Upper lobe of left lung (tissue), 6 donors: ENCODE measurements at regions not wholly inside any gene's neighbourhood (a gene's known extent, or its start where the extent isn't known, plus 50 kb on each side); places are given as distances from the start of the nearest gene placed in this dataset.

ENCODE experiments used
- ATAC-seq, 2 donors: fragments of 200-7000 bp; cut with Tn5 transposase; one replicate each; pipeline ENCODE4 v1.9.1; 2022; ENCODE audit warnings: mild to moderate bottlenecking in 2 of 2, moderate library complexity in 2 of 2; ENCODE audit not compliant: low FRiP score in 2 of 2
- DNase-seq, 2 donors: peaks; one replicate each; pipeline ENCODE4 v3.0.0-alpha.2; 2019 to 2020
- H3K27ac ChIP-seq, 4 donors: fragments of 200-600 bp; sonication (generic); one replicate each; pipeline ENCODE4 v1.5.1; 2016 to 2019
- H3K27me3 ChIP-seq, 4 donors: fragments of 200-600 bp; sonication (generic); one replicate each; pipeline ENCODE4 v1.5.1; 2017 to 2019
- H3K36me3 ChIP-seq, 4 donors: fragments of 200-600 bp; sonication (generic); one replicate each; pipeline ENCODE4 v1.5.1; 2016 to 2019
- H3K4me1 ChIP-seq, 4 donors: fragments of 200-600 bp; sonication (generic); one replicate each; pipeline ENCODE4 v1.5.1; 2018 to 2019
- H3K4me3 ChIP-seq, 4 donors: fragments of 200-600 bp; sonication (generic); one replicate each; pipeline ENCODE4 v1.5.1; 2017 to 2019; ENCODE audit warnings: mild to moderate bottlenecking in 2 of 4, moderate library complexity in 1 of 4
- H3K9me3 ChIP-seq, 4 donors: fragments of 200-600 bp; sonication (generic); one replicate each; pipeline ENCODE4 v1.5.1; 2018 to 2019
- EP300 ChIP-seq, 4 donors: sonication (generic); formaldehyde crosslinking; IDR thresholded peaks; one replicate each; pipeline ENCODE4 v1.5.1; 2017; ENCODE audit warnings: antibody characterized with exemption in 4 of 4, control low read depth in 2 of 4
- POLR2A ChIP-seq, 4 donors: fragments of 450-650 bp; IDR thresholded peaks; one replicate each; pipeline ENCODE4 v1.5.1; 2016 to 2017; ENCODE audit warnings: antibody characterized with exemption in 4 of 4, mild to moderate bottlenecking in 2 of 4
- POLR2AphosphoS5 ChIP-seq, 2 donors: sonication (generic); formaldehyde crosslinking; IDR thresholded peaks; one replicate each; pipeline ENCODE4 v1.5.1; 2017; ENCODE audit warnings: antibody characterized with exemption in 2 of 2
- WGBS, 2 donors: methylation state at CpG; one replicate each; pipeline ENCODE4 v1.1.5; 2017 to 2018; 5-methylcytosine and 5-hydroxymethylcytosine counted together
- TF ChIP-seq, protein P1 (sequence below), 6 experiments: fragments of 450-650 bp in 4 of 6; fragments of 200-600 bp in 2 of 6; sonication (generic) in 2 of 6; IDR thresholded peaks; one replicate each; pipeline ENCODE4 v1.5.1; 2016 to 2019; ENCODE audit warnings: antibody characterized with exemption in 6 of 6
- donor health status: DM: no; HTN: no; CAD: no; lungs with moderate emphysema.
- donor health status: DM: no; HTN: yes; CAD: no; lungs with severe emphysema.

DNA sequence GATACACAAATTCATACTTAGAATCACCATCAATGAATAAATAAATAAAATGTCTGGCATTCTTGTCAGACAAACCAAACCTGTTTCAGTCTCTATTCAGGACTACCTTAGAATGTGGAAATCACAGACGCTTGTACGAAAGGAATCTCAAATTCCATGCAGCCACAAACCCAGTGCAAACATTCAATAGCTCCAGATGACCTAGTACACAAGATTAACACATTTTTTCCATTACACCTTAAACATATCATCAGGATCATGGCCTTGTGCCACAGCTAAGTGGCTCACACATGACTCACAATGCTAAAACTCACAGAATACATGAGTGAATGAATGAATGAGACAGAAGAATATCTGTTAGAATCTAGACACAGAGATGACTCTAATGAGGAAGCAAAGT is 134.2 kb downstream of the PWWP3B start:
- Histone ChIP-seq H3K27me3 (no peaks in the 10 kb centered on the region), H3K27ac (no peak overlapping the region), H3K4me1 (no peaks in the 10 kb centered on the region), H3K36me3 (no peaks in the 10 kb centered on the region), H3K4me3 (no peak overlapping the region), H3K9me3 (no peaks in the 10 kb centered on the region)
- 46 to 75% methylated on average over 2 of the region's 2 CpGs for WGBS, 2 donors
- no peak for TF ChIP-seq POLR2A (IDR thresholded peaks at IDR 0.05)
- no peak for TF ChIP-seq EP300 (IDR thresholded peaks at IDR 0.05)
- TF ChIP-seq POLR2AphosphoS5 (IDR thresholded peaks at IDR 0.05), result no peak
- TF ChIP-seq, protein P1, sequence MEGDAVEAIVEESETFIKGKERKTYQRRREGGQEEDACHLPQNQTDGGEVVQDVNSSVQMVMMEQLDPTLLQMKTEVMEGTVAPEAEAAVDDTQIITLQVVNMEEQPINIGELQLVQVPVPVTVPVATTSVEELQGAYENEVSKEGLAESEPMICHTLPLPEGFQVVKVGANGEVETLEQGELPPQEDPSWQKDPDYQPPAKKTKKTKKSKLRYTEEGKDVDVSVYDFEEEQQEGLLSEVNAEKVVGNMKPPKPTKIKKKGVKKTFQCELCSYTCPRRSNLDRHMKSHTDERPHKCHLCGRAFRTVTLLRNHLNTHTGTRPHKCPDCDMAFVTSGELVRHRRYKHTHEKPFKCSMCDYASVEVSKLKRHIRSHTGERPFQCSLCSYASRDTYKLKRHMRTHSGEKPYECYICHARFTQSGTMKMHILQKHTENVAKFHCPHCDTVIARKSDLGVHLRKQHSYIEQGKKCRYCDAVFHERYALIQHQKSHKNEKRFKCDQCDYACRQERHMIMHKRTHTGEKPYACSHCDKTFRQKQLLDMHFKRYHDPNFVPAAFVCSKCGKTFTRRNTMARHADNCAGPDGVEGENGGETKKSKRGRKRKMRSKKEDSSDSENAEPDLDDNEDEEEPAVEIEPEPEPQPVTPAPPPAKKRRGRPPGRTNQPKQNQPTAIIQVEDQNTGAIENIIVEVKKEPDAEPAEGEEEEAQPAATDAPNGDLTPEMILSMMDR (IDR thresholded peaks at IDR 0.05), result no peak
- ATAC-seq, result no peak
- DNase-seq, result no peak

DNA sequence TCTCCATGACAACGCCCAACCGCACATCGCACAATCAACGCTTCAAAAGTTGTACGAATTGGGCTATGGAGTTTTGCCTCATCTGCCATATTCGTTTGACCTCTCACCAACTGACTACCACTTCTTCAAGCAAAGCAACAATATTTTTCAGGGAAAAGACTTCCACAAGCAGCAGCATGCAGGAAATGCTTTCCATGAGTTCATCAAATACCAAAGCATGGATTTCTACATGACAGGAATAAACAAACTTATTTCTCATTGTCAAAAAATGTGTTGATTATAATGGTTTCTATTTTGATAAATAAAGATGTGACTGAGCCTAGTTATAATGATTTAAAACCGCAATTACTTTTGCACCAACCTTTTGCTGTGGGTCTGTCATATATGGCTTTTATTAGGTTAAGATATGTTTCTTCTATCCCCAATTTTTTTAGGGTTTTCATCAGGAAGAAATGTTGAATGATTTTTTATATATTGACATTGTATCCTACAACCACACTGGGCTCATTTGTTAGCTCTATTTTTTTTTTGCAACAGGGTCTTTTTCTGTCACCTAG is 138.4 kb downstream of the PWWP3B start:
- WGBS, 2 donors, result 91 to 97% methylated on average over 7 of the region's 7 CpGs
- Histone ChIP-seq H3K4me3 (no peak overlapping the region), H3K4me1 (no peaks in the 10 kb centered on the region), H3K27me3 (no peaks in the 10 kb centered on the region), H3K36me3 (no peaks in the 10 kb centered on the region), H3K27ac (no peak overlapping the region), H3K9me3 (no peaks in the 10 kb centered on the region)
- ATAC-seq (no peak), DNase-seq (no peak)
- TF ChIP-seq EP300 (IDR thresholded peaks at IDR 0.05), result no peak
- TF ChIP-seq, protein P1 (IDR thresholded peaks at IDR 0.05), result no peak

DNA sequence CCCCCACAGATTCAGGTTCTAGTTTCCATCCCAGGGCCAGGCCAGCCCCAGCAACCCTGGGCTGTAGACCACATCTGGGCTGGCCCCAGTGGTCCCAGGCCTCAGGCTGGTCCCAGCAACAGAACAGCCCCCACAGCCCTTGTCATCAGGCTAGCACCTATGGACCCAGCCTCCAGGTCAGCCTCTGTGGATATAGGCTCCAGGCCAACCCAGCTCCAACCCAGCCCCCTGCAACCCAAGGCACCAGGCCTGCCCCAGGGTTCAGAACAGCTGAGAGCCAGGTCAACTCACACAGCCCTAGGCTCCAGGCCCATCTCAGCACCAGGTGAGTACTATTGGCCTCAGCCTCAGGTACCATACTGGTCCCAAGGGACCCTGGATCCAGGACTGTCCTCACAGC is 155.3 kb downstream of the PWWP3B start:
- no peak overlapping the region for H3K4me3 ChIP-seq
- no peaks in the 10 kb centered on the region for H3K27me3 ChIP-seq
- H3K36me3 ChIP-seq, result no peaks in the 10 kb centered on the region
- H3K9me3 ChIP-seq, result no peaks in the 10 kb centered on the region
- no peak overlapping the region for H3K27ac ChIP-seq
- DNase-seq (peak in 1 of 2 donors; percentile 1), ATAC-seq (peak in 1 of 2 donors; percentile 43)
- TF ChIP-seq EP300 (IDR thresholded peaks at IDR 0.05) (no peak), POLR2AphosphoS5 (IDR thresholded peaks at IDR 0.05) (no peak), POLR2A (IDR thresholded peaks at IDR 0.05) (no peak)
- TF ChIP-seq, protein P1 (IDR thresholded peaks at IDR 0.05), result no peak
- no peaks in the 10 kb centered on the region for H3K4me1 ChIP-seq

DNA sequence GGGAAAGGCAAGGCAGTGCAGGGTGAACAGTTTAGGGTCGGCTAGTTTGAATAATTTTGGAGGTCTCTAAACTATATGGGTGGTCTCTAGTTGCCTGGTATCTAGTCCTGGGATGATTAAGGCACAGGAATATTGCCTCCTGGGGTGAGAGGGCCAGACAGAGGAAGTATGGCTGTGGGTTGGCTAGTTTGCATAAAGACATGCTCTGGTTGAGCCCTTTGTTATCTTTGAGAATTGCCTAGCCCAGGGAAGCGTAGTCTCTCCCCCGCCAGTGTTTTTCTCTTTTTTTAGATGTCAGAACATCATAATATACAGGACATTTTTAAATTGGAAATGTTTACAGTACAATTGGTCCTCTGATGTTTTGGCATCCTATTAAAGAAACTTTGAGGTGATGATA is 163.5 kb downstream of the PWWP3B start:
- no peak for ATAC-seq
- TF ChIP-seq, protein P1 (IDR thresholded peaks at IDR 0.05), result no peak
- TF ChIP-seq POLR2A (IDR thresholded peaks at IDR 0.05), result no peak
- no peak for TF ChIP-seq POLR2AphosphoS5 (IDR thresholded peaks at IDR 0.05)
- no peak for TF ChIP-seq EP300 (IDR thresholded peaks at IDR 0.05)
- H3K27ac ChIP-seq, result no peak overlapping the region
- WGBS, 2 donors, result 58 to 78% methylated on average over 3 of the region's 3 CpGs
- H3K9me3 ChIP-seq, result no peaks in the 10 kb centered on the region
- no peak for DNase-seq
- no peaks in the 10 kb centered on the region for H3K4me1 ChIP-seq
- no peak overlapping the region for H3K4me3 ChIP-seq
- H3K27me3 ChIP-seq, result no peaks in the 10 kb centered on the region
- H3K36me3 ChIP-seq, result no peaks in the 10 kb centered on the region

DNA sequence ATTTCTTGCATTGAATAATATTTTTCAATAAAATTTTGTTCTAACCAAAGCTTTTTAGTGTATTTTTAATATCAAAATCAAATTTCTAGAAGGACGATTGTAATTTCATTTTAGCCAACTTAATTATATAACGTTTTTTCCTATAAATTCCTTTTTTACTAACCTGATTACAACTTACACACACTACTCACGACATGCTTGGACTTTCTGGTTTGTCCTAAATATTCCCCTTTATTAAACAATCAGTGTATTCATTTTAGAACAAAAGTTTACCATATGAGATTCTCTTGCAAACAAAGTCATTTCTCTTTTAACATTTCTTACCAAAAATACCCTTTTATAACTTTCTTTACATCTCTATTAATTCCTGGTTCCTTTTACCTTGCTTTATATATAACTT is 173.7 kb downstream of the PWWP3B start:
- H3K36me3 ChIP-seq, result no peaks in the 10 kb centered on the region
- no peaks in the 10 kb centered on the region for H3K4me1 ChIP-seq
- no peak overlapping the region for H3K4me3 ChIP-seq
- no peaks in the 10 kb centered on the region for H3K27me3 ChIP-seq
- no peaks in the 10 kb centered on the region for H3K9me3 ChIP-seq
- 49 to 56% methylated on average over 3 of the region's 3 CpGs for WGBS, 2 donors
- no peak overlapping the region for H3K27ac ChIP-seq
- ATAC-seq, result no peak
- TF ChIP-seq EP300 (IDR thresholded peaks at IDR 0.05) (no peak), POLR2A (IDR thresholded peaks at IDR 0.05) (no peak), POLR2AphosphoS5 (IDR thresholded peaks at IDR 0.05) (no peak)
- TF ChIP-seq, protein P1 (IDR thresholded peaks at IDR 0.05), result no peak
- DNase-seq, result no peak
